Stomach (tissue), 8 donors: ENCODE measurements at regions not wholly inside any gene's neighbourhood (a gene's known extent, or its start where the extent isn't known, plus 50 kb on each side); places are given as distances from the start of the nearest gene placed in this dataset.

Source experiments
- DNase-seq, 2 donors: peaks; one replicate each; pipeline versions ENCODE4 v3.0.0 to v3.0.0-alpha.2; 2013 to 2019
- H3K27ac ChIP-seq, 5 donors: fragments of 200-600 bp in 4 of 5; sonication (generic) in 4 of 5; one replicate each; pipeline ENCODE4 v1.5.1; 2013 to 2019; ENCODE audit warnings: mild to moderate bottlenecking in 1 of 5, moderate library complexity in 1 of 5
- H3K27me3 ChIP-seq, 3 donors: fragments of 200-600 bp; sonication (generic); one replicate each; pipeline ENCODE4 v1.5.1; 2017 to 2019; ENCODE audit warnings: mixed run types in 1 of 3
- H3K36me3 ChIP-seq, 4 donors: fragments of 200-600 bp; sonication (generic); 1 replicate in 3 of 4; 2 replicates in 1 of 4; pipeline ENCODE4 v1.5.1; 2016 to 2019
- H3K4me1 ChIP-seq, 4 donors: fragments of 200-600 bp; sonication (generic); one replicate each; pipeline ENCODE4 v1.5.1; 2016 to 2019
- H3K4me3 ChIP-seq, 4 donors: fragments of 200-600 bp; sonication (generic) in 3 of 4; one replicate each; pipeline ENCODE4 v1.5.1; 2016 to 2019; ENCODE audit warnings: mild to moderate bottlenecking in 1 of 4
- H3K9me3 ChIP-seq, 4 donors: fragments of 200-600 bp; sonication (generic); one replicate each; pipeline ENCODE4 v1.5.1; 2016 to 2019
- EP300 ChIP-seq: sonication (generic); formaldehyde crosslinking; IDR thresholded peaks from one replicate; pipeline ENCODE4 v1.6.1; 2017; ENCODE audit warnings: antibody characterized with exemption
- POLR2A ChIP-seq, 4 donors: fragments of 450-650 bp; IDR thresholded peaks; one replicate each; pipeline ENCODE4 v1.6.1; 2016; ENCODE audit warnings: antibody characterized with exemption in 4 of 4, control low read depth in 2 of 4, mild to moderate bottlenecking in 1 of 4, moderate library complexity in 1 of 4
- POLR2AphosphoS5 ChIP-seq, 3 donors: sonication (generic); formaldehyde crosslinking; IDR thresholded peaks; one replicate each; pipeline ENCODE4 v1.6.1; 2016; ENCODE audit warnings: antibody characterized with exemption in 3 of 3
- WGBS, 5 donors: extraction: QIAGEN DNeasy Blood & Tissue Kit in 3 of 5; methylation state at CpG; one replicate each; pipeline versions ENCODE4 v1.1.5 to v1.1.7; 2013 to 2018; 5-methylcytosine and 5-hydroxymethylcytosine counted together
- intact Hi-C: fragments of 100-400 bp; cut with DNase I; formaldehyde crosslinking; loops from one replicate; pipeline ENCODE4 v1.15.1; 2023; ENCODE audit warnings: low total_unique reads
- TF ChIP-seq, protein P1 (sequence below), 7 experiments: fragments of 450-650 bp in 4 of 7; fragments of 200-600 bp in 3 of 7; sonication (generic) in 3 of 7; IDR thresholded peaks; one replicate each; pipeline ENCODE4 v1.5.1; 2016 to 2019; ENCODE audit warnings: antibody characterized with exemption in 7 of 7, control low read depth in 2 of 7, mild to moderate bottlenecking in 1 of 7
- donor health status: healthy with polysubstance abuse.
- donor health status: Bipolar disorder and iron deficiency.
- donor health status: healthy.

- no peak overlapping the region for H3K27ac ChIP-seq
- H3K9me3 ChIP-seq, result no peaks in the 10 kb centered on the region
- no peak for DNase-seq
- H3K4me1 ChIP-seq, result no peaks in the 10 kb centered on the region
- H3K36me3 ChIP-seq, result no peaks in the 10 kb centered on the region
- intact Hi-C loops, result no loop called here
- TF ChIP-seq EP300, result no peak
- TF ChIP-seq, protein P1, sequence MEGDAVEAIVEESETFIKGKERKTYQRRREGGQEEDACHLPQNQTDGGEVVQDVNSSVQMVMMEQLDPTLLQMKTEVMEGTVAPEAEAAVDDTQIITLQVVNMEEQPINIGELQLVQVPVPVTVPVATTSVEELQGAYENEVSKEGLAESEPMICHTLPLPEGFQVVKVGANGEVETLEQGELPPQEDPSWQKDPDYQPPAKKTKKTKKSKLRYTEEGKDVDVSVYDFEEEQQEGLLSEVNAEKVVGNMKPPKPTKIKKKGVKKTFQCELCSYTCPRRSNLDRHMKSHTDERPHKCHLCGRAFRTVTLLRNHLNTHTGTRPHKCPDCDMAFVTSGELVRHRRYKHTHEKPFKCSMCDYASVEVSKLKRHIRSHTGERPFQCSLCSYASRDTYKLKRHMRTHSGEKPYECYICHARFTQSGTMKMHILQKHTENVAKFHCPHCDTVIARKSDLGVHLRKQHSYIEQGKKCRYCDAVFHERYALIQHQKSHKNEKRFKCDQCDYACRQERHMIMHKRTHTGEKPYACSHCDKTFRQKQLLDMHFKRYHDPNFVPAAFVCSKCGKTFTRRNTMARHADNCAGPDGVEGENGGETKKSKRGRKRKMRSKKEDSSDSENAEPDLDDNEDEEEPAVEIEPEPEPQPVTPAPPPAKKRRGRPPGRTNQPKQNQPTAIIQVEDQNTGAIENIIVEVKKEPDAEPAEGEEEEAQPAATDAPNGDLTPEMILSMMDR (IDR thresholded peaks at IDR 0.05), result no peak
- TF ChIP-seq POLR2A (IDR thresholded peaks at IDR 0.05), result no peak
- TF ChIP-seq POLR2AphosphoS5 (IDR thresholded peaks at IDR 0.05), result no peak
- WGBS, 5 donors, result 47 to 61% (median 55%) methylated on average over 2 of the region's 2 CpGs
- H3K27me3 ChIP-seq, result no peaks in the 10 kb centered on the region
- H3K4me3 ChIP-seq, result no peak overlapping the region
Measured at GRCh38 chr3:106809623-106810299, 567.5 kb upstream of the CCDC54 start.

DNA sequence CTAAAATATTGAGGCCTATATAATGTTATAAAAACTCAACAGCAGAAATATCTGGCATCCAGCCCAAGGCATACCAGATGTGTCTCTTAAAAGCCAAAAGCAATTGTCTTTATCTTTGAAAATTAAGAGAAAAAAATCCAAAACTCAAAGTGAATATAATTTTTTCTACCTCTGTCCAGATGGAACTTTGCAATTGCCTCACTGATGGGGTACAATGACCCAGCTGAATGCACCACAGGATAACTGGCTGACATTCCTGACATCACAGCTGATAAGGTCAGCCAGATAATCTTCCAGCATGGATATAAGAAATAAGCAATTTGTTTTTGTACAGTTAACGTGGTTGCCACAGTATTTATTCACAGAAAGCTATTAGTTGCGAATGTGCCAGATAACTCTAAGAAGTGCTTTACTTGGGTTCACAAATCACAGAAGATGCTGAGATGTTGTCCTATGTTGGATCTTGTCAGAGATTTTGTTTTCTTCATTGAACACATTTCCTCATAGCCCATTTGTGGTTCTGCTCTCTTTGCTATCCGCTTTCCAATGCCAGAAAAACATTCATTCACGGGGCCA, 566.9 kb upstream of the CCDC54 start:
- peak in 1 of 2 donors; percentile 43 for DNase-seq
- Histone ChIP-seq H3K9me3 (no peaks in the 10 kb centered on the region), H3K4me1 (no peaks in the 10 kb centered on the region), H3K27ac (no peak overlapping the region), H3K36me3 (no peaks in the 10 kb centered on the region), H3K4me3 (no peak overlapping the region), H3K27me3 (no peaks in the 10 kb centered on the region)
- TF ChIP-seq POLR2AphosphoS5 (IDR thresholded peaks at IDR 0.05), result no peak
- TF ChIP-seq EP300, result no peak
- intact Hi-C loops, result no loop called here
- WGBS, 5 donors, result 52 to 69% (median 65%) methylated on average over 4 of the region's 4 CpGs

DNA sequence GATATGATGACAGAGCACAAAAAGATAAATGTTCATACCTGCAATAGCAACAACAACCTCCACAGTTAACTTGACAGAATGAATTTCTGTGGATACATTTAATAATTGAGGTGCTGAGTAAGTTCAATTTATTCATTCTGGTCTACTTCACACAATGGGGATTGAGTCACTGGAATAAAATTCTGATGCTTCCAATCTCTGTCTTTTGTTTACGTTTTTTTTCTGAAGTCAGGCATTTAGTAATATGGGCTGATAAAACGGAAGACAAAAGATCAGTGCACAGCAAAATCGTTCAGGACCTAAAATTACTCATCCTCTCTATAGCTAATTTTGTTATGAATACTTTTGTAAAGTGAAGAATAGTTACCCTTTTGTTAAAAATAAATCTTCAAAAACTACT, 565.9 kb upstream of the CCDC54 start:
- WGBS, 5 donors, result 38 to 67% (median 61%) methylated on average over 3 of the region's 3 CpGs
- intact Hi-C loops, result no loop called here

GRCh38 chr3:106813742-106814141, 563.5 kb upstream of the CCDC54 start:
- 51 to 70% (median 62%) methylated on average over 3 of the region's 3 CpGs for WGBS, 5 donors
- intact Hi-C loops, result no loop called here
- no peak overlapping the region for H3K27ac ChIP-seq
- no peak overlapping the region for H3K4me3 ChIP-seq
- H3K27me3 ChIP-seq, result no peaks in the 10 kb centered on the region
- H3K9me3 ChIP-seq, result no peaks in the 10 kb centered on the region
- H3K4me1 ChIP-seq, result no peaks in the 10 kb centered on the region
- TF ChIP-seq POLR2AphosphoS5 (IDR thresholded peaks at IDR 0.05), result no peak
- no peak for TF ChIP-seq POLR2A (IDR thresholded peaks at IDR 0.05)
- no peak for TF ChIP-seq EP300
- TF ChIP-seq, protein P1 (IDR thresholded peaks at IDR 0.05), result no peak
- no peaks in the 10 kb centered on the region for H3K36me3 ChIP-seq
- peak in 1 of 2 donors; percentile 22 for DNase-seq

More for the DNA sequence above, 565.9 kb upstream of the CCDC54 start:
- no peak for DNase-seq
- H3K27ac ChIP-seq, result no peak overlapping the region
- H3K4me1 ChIP-seq, result no peaks in the 10 kb centered on the region
- no peak overlapping the region for H3K4me3 ChIP-seq
- H3K27me3 ChIP-seq, result no peaks in the 10 kb centered on the region
- no peaks in the 10 kb centered on the region for H3K9me3 ChIP-seq
- no peak for TF ChIP-seq EP300
- no peak for TF ChIP-seq POLR2A (IDR thresholded peaks at IDR 0.05)
- TF ChIP-seq, protein P1 (IDR thresholded peaks at IDR 0.05), result no peak
- TF ChIP-seq POLR2AphosphoS5 (IDR thresholded peaks at IDR 0.05), result no peak
- no peaks in the 10 kb centered on the region for H3K36me3 ChIP-seq

GRCh38 chr3:106814231-106814630, 563.0 kb upstream of the CCDC54 start:
- intact Hi-C loops, result no loop called here
- Histone ChIP-seq H3K4me1 (no peaks in the 10 kb centered on the region), H3K27ac (no peak overlapping the region), H3K9me3 (no peaks in the 10 kb centered on the region), H3K4me3 (no peak overlapping the region), H3K36me3 (no peaks in the 10 kb centered on the region), H3K27me3 (no peaks in the 10 kb centered on the region)
- WGBS, 5 donors, result 69 to 86% (median 78%) methylated on average over 1 of the region's 1 CpG
- TF ChIP-seq, protein P1 (IDR thresholded peaks at IDR 0.05), result no peak
- no peak for TF ChIP-seq POLR2A (IDR thresholded peaks at IDR 0.05)
- TF ChIP-seq POLR2AphosphoS5 (IDR thresholded peaks at IDR 0.05), result no peak
- no peak for TF ChIP-seq EP300
- peak in 1 of 2 donors; percentile 18 for DNase-seq
